ENCODE measurements at regions not wholly inside any gene's neighbourhood (a gene's known extent, or its start where the extent isn't known, plus 50 kb on each side); places are given as distances from the start of the nearest gene placed in this dataset.
"Not testable (repeated sequence)": the region's sequence is repeated elsewhere in the genome, so short reads cannot be mapped to it uniquely, and the experiment has no call there.

GRCh38 chr2:123840574-123840973, 184.5 kb upstream of the CNTNAP5 start:
- peaks cover 60% of the 10 kb centered on the region for H3K9me3 ChIP-seq (ENCODE audit: control insufficient read depth, low read length)
- no peaks in the 10 kb centered on the region for H3K27me3 ChIP-seq (ENCODE audit: control insufficient read depth in 1 of 2, insufficient read depth in 1 of 2, low read length in 2 of 2)
- no peak overlapping the region for H3K4me3 ChIP-seq (ENCODE audit: insufficient read depth in 1 of 2, low read depth in 1 of 2, low read length in 2 of 2)
- H4K8ac ChIP-seq (ENCODE audit: low read length): no peak overlapping the region
- no peak overlapping the region for H2BK12ac ChIP-seq (ENCODE audit: low read length in 2 of 2)
- DNase-seq: no peak
- 87% methylated on average over 3 of the region's 3 CpGs for WGBS
- no peak overlapping the region for H3K14ac ChIP-seq (ENCODE audit: low read length in 2 of 2)
- no peak overlapping the region for H3K23ac ChIP-seq (ENCODE audit: low read length in 2 of 2)
- no peak overlapping the region for H4K91ac ChIP-seq (ENCODE audit: low read length)
- no peak overlapping the region for H3K9ac ChIP-seq (ENCODE audit: low read length)
- H2BK120ac ChIP-seq (ENCODE audit: low read depth, low read length): no peak overlapping the region
- no peak overlapping the region for H2AK5ac ChIP-seq (ENCODE audit: low read length, severe bottlenecking)
- H3K79me1 ChIP-seq (replicated peaks; ENCODE audit: low read length, poor library complexity, severe bottlenecking): no peaks in the 10 kb centered on the region
- no peak overlapping the region for H3K4me2 ChIP-seq (ENCODE audit: low read length, poor library complexity, severe bottlenecking)
- H3K4ac ChIP-seq (ENCODE audit: low read depth in 1 of 2, low read length in 2 of 2): no peak overlapping the region
- H2AFZ ChIP-seq (ENCODE audit: low read depth, low read length): no peak overlapping the region
- no peak overlapping the region for H2BK5ac ChIP-seq (ENCODE audit: low read depth, low read length, poor library complexity, severe bottlenecking)
- no peak overlapping the region for H3K27ac ChIP-seq (ENCODE audit: low read length, poor library complexity, severe bottlenecking)
- no peak overlapping the region for H3K18ac ChIP-seq (ENCODE audit: low read depth in 1 of 2, low read length in 2 of 2)
- H3K36me3 ChIP-seq (ENCODE audit: control insufficient read depth in 1 of 2, insufficient read depth in 2 of 2, low read depth in 1 of 2, low read length in 2 of 2): no peaks in the 10 kb centered on the region
- no peak overlapping the region for H2BK15ac ChIP-seq (ENCODE audit: low read depth, poor library complexity, severe bottlenecking)
- no peaks in the 10 kb centered on the region for H3K4me1 ChIP-seq (ENCODE audit: control insufficient read depth, insufficient read depth, low read depth, low read length)

GRCh38 chr2:123851281-123851680, 173.8 kb upstream of the CNTNAP5 start:
- H3K27me3 ChIP-seq (ENCODE audit: control insufficient read depth in 1 of 2, insufficient read depth in 1 of 2, low read length in 2 of 2): no peaks in the 10 kb centered on the region
- WGBS: 63% methylated on average over 1 of the region's 1 CpG
- H2AK5ac ChIP-seq (ENCODE audit: low read length, severe bottlenecking): no peak overlapping the region
- no peak overlapping the region for H3K27ac ChIP-seq (ENCODE audit: low read length, poor library complexity, severe bottlenecking)
- peaks cover 54% of the 10 kb centered on the region for H3K9me3 ChIP-seq (ENCODE audit: control insufficient read depth, low read length)
- no peak overlapping the region for H3K14ac ChIP-seq (ENCODE audit: low read length in 2 of 2)
- H4K91ac ChIP-seq (ENCODE audit: low read length): no peak overlapping the region
- no peak overlapping the region for H2BK5ac ChIP-seq (ENCODE audit: low read depth, low read length, poor library complexity, severe bottlenecking)
- no peaks in the 10 kb centered on the region for H3K79me1 ChIP-seq (replicated peaks; ENCODE audit: low read length, poor library complexity, severe bottlenecking)
- H3K36me3 ChIP-seq (ENCODE audit: control insufficient read depth in 1 of 2, insufficient read depth in 2 of 2, low read depth in 1 of 2, low read length in 2 of 2): no peaks in the 10 kb centered on the region
- DNase-seq: no peak
- no peak overlapping the region for H3K4me2 ChIP-seq (ENCODE audit: low read length, poor library complexity, severe bottlenecking)
- no peak overlapping the region for H3K23ac ChIP-seq (ENCODE audit: low read length in 2 of 2)
- H2BK120ac ChIP-seq (ENCODE audit: low read depth, low read length): no peak overlapping the region
- no peak overlapping the region for H2BK15ac ChIP-seq (ENCODE audit: low read depth, poor library complexity, severe bottlenecking)
- H2AFZ ChIP-seq (ENCODE audit: low read depth, low read length): no peak overlapping the region
- no peaks in the 10 kb centered on the region for H3K4me1 ChIP-seq (ENCODE audit: control insufficient read depth, insufficient read depth, low read depth, low read length)
- no peak overlapping the region for H3K4me3 ChIP-seq (ENCODE audit: insufficient read depth in 1 of 2, low read depth in 1 of 2, low read length in 2 of 2)
- no peak overlapping the region for H3K9ac ChIP-seq (ENCODE audit: low read length)
- no peak overlapping the region for H3K18ac ChIP-seq (ENCODE audit: low read depth in 1 of 2, low read length in 2 of 2)
- no peak overlapping the region for H3K4ac ChIP-seq (ENCODE audit: low read depth in 1 of 2, low read length in 2 of 2)
- no peak overlapping the region for H4K8ac ChIP-seq (ENCODE audit: low read length)
- no peak overlapping the region for H2BK12ac ChIP-seq (ENCODE audit: low read length in 2 of 2)

- Histone ChIP-seq H3K9ac (ENCODE audit: low read length) (no peak overlapping the region), H2BK12ac (ENCODE audit: low read length in 2 of 2) (no peak overlapping the region), H3K14ac (ENCODE audit: low read length in 2 of 2) (no peak overlapping the region), H2AFZ (ENCODE audit: low read depth, low read length) (no peak overlapping the region), H2BK5ac (ENCODE audit: low read depth, low read length, poor library complexity, severe bottlenecking) (no peak overlapping the region), H3K4me2 (ENCODE audit: low read length, poor library complexity, severe bottlenecking) (no peak overlapping the region), H3K36me3 (ENCODE audit: control insufficient read depth in 1 of 2, insufficient read depth in 2 of 2, low read depth in 1 of 2, low read length in 2 of 2) (no peaks in the 10 kb centered on the region), H4K91ac (ENCODE audit: low read length) (no peak overlapping the region), H4K8ac (ENCODE audit: low read length) (no peak overlapping the region), H2AK5ac (ENCODE audit: low read length, severe bottlenecking) (no peak overlapping the region), H3K9me3 (ENCODE audit: control insufficient read depth, low read length) (peaks cover 66% of the 10 kb centered on the region), H3K4ac (ENCODE audit: low read depth in 1 of 2, low read length in 2 of 2) (no peak overlapping the region), H2BK15ac (ENCODE audit: low read depth, poor library complexity, severe bottlenecking) (no peak overlapping the region), H3K18ac (ENCODE audit: low read depth in 1 of 2, low read length in 2 of 2) (no peak overlapping the region), H3K27ac (ENCODE audit: low read length, poor library complexity, severe bottlenecking) (no peak overlapping the region), H3K27me3 (ENCODE audit: control insufficient read depth in 1 of 2, insufficient read depth in 1 of 2, low read length in 2 of 2) (no peaks in the 10 kb centered on the region), H3K23ac (ENCODE audit: low read length in 2 of 2) (no peak overlapping the region), H3K4me1 (ENCODE audit: control insufficient read depth, insufficient read depth, low read depth, low read length) (no peaks in the 10 kb centered on the region), H3K4me3 (ENCODE audit: insufficient read depth in 1 of 2, low read depth in 1 of 2, low read length in 2 of 2) (no peak overlapping the region), H3K79me1 (replicated peaks; ENCODE audit: low read length, poor library complexity, severe bottlenecking) (no peaks in the 10 kb centered on the region), H2BK120ac (ENCODE audit: low read depth, low read length) (no peak overlapping the region)
- no peak for DNase-seq
- WGBS: 67% methylated on average over 1 of the region's 1 CpG
Measured at GRCh38 chr2:123853161-123853560, 171.9 kb upstream of the CNTNAP5 start.

DNA sequence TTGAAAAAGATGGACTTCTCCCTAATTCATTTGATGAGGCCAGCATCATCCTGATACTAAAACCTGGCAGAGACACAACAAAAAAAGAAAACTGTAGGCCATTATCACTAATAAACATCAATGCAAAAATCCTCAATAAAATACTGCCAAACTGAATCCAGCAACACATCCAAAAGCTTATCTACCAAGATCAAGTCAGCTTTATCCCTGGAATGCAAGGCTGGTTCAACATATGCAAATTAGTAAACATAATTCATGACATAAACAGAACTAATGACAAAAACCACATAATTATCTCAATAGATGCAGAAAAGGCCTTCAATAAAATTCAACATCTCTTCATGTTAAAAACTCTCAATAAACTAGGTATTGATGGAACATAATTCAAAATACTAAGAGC, 166.1 kb upstream of the CNTNAP5 start:
- not testable (repeated sequence) for H2BK5ac ChIP-seq (ENCODE audit: low read depth, low read length, poor library complexity, severe bottlenecking); H3K9ac ChIP-seq (ENCODE audit: low read length); H3K27me3 ChIP-seq (ENCODE audit: control insufficient read depth in 1 of 2, insufficient read depth in 1 of 2, low read length in 2 of 2); H3K18ac ChIP-seq (ENCODE audit: low read depth in 1 of 2, low read length in 2 of 2); H4K8ac ChIP-seq (ENCODE audit: low read length); H3K36me3 ChIP-seq (ENCODE audit: control insufficient read depth in 1 of 2, insufficient read depth in 2 of 2, low read depth in 1 of 2, low read length in 2 of 2); H3K4me2 ChIP-seq (ENCODE audit: low read length, poor library complexity, severe bottlenecking); H3K4me1 ChIP-seq (ENCODE audit: control insufficient read depth, insufficient read depth, low read depth, low read length); DNase-seq; H3K4me3 ChIP-seq (ENCODE audit: insufficient read depth in 1 of 2, low read depth in 1 of 2, low read length in 2 of 2); H4K91ac ChIP-seq (ENCODE audit: low read length); H3K14ac ChIP-seq (ENCODE audit: low read length in 2 of 2); H2BK120ac ChIP-seq (ENCODE audit: low read depth, low read length); H3K4ac ChIP-seq (ENCODE audit: low read depth in 1 of 2, low read length in 2 of 2); H3K27ac ChIP-seq (ENCODE audit: low read length, poor library complexity, severe bottlenecking); H3K23ac ChIP-seq (ENCODE audit: low read length in 2 of 2); H2AFZ ChIP-seq (ENCODE audit: low read depth, low read length); H2BK12ac ChIP-seq (ENCODE audit: low read length in 2 of 2); H3K79me1 ChIP-seq (replicated peaks; ENCODE audit: low read length, poor library complexity, severe bottlenecking); H2BK15ac ChIP-seq (ENCODE audit: low read depth, poor library complexity, severe bottlenecking); H2AK5ac ChIP-seq (ENCODE audit: low read length, severe bottlenecking)
- peaks cover 45% of the 10 kb centered on the region for H3K9me3 ChIP-seq (ENCODE audit: control insufficient read depth, low read length)
